Neural progenitor cell (in vitro differentiated cells): ENCODE measurements at regions not wholly inside any gene's neighbourhood (a gene's known extent, or its start where the extent isn't known, plus 50 kb on each side); places are given as distances from the start of the nearest gene placed in this dataset.

ENCODE experiments used
- EZH2 ChIP-seq: fragments of 200-600 bp; sonication (generic); IDR thresholded peaks from 2 replicates; pipeline ENCODE4 v1.6.1; 2017; ENCODE audit warnings: antibody characterized with exemption, mild to moderate bottlenecking, moderate library complexity
- TF ChIP-seq, protein P1 (sequence below): fragments of 200-600 bp; sonication (generic); IDR thresholded peaks from 2 replicates; pipeline ENCODE4 v1.5.1; 2017; ENCODE audit warnings: antibody characterized with exemption, mild to moderate bottlenecking

DNA sequence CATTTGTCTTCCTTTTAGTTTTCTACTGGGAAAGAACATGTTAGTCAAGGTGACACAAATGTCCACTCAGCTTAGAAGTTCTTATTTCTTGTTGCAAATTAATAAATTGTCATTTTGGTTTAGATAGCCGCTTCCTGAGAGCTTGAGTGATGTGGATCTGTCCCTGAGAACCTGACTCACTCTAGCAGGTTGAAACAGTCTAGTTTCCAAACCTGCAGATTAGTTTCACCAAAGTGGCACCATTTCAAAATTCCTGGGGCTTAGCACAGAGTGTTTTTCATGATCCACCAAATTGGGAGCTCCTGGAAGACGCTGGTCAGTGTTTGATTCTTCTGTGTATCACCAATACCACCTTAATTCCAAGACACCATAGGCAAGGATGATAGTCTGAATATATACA lies 119.4 kb upstream of the TSC22D1 start:
- TF ChIP-seq, protein P1, sequence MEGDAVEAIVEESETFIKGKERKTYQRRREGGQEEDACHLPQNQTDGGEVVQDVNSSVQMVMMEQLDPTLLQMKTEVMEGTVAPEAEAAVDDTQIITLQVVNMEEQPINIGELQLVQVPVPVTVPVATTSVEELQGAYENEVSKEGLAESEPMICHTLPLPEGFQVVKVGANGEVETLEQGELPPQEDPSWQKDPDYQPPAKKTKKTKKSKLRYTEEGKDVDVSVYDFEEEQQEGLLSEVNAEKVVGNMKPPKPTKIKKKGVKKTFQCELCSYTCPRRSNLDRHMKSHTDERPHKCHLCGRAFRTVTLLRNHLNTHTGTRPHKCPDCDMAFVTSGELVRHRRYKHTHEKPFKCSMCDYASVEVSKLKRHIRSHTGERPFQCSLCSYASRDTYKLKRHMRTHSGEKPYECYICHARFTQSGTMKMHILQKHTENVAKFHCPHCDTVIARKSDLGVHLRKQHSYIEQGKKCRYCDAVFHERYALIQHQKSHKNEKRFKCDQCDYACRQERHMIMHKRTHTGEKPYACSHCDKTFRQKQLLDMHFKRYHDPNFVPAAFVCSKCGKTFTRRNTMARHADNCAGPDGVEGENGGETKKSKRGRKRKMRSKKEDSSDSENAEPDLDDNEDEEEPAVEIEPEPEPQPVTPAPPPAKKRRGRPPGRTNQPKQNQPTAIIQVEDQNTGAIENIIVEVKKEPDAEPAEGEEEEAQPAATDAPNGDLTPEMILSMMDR = no peak
- TF ChIP-seq EZH2 = no peak
